Lower leg skin (tissue), 4 donors: ENCODE measurements at regions not wholly inside any gene's neighbourhood (a gene's known extent, or its start where the extent isn't known, plus 50 kb on each side); places are given as distances from the start of the nearest gene placed in this dataset.

Experiments used
- DNase-seq, 2 donors: peaks; one replicate each; pipeline ENCODE4 v3.0.0-alpha.2; 2019; ENCODE audit warnings: low spot score in 2 of 2
- H3K4me3 ChIP-seq: fragments of 200-600 bp; sonication (generic); 2 replicates; pipeline ENCODE4 v1.5.1; 2017; ENCODE audit warnings: mild to moderate bottlenecking, low read depth; ENCODE audit not compliant: poor library complexity, severe bottlenecking
- CTCF ChIP-seq, 3 donors: fragments of 450-650 bp; IDR thresholded peaks; one replicate each; pipeline ENCODE4 v1.5.1; 2016; ENCODE audit warnings: antibody characterized with exemption in 3 of 3, mild to moderate bottlenecking in 3 of 3, moderate library complexity in 2 of 3
- POLR2A ChIP-seq, 2 donors: fragments of 450-650 bp; IDR thresholded peaks; one replicate each; pipeline ENCODE4 v1.6.1; 2016 to 2017; ENCODE audit warnings: antibody characterized with exemption in 2 of 2, mild to moderate bottlenecking in 1 of 2, moderate library complexity in 1 of 2
- WGBS, 2 donors: methylation state at CpG; one replicate each; pipeline ENCODE4 v1.1.5; 2018; 5-methylcytosine and 5-hydroxymethylcytosine counted together
- intact Hi-C: fragments of 100-400 bp; cut with DNase I; formaldehyde crosslinking; loops from one replicate; pipeline ENCODE4 v1.15.0; 2023; ENCODE audit warnings: low total_unique reads

GRCh38 chr4:123739806-123740205 lies 343.2 kb downstream of the SPRY1 start:
- WGBS, 2 donors = 91 to 95% methylated on average over 4 of the region's 4 CpGs
- H3K4me3 ChIP-seq = no peak overlapping the region
- intact Hi-C loops = no loop called here
- TF ChIP-seq POLR2A (IDR thresholded peaks at IDR 0.05) = no peak
- TF ChIP-seq CTCF (IDR thresholded peaks at IDR 0.05) = no peak
- DNase-seq = no peak

GRCh38 chr4:123740236-123740635 lies 343.6 kb downstream of the SPRY1 start:
- intact Hi-C loops = no loop called here
- DNase-seq = no peak
- TF ChIP-seq CTCF (IDR thresholded peaks at IDR 0.05) (no peak), POLR2A (IDR thresholded peaks at IDR 0.05) (no peak)
- WGBS, 2 donors = 81 to 84% methylated on average over 3 of the region's 3 CpGs
- H3K4me3 ChIP-seq = no peak overlapping the region

- TF ChIP-seq CTCF (IDR thresholded peaks at IDR 0.05) = no peak
- H3K4me3 ChIP-seq = no peak overlapping the region
- intact Hi-C loops = no loop called here
- no peak for DNase-seq
- WGBS, 2 donors = 49 to 60% methylated on average over 2 of the region's 2 CpGs
Observed at GRCh38 chr4:123741906-123742305, 345.3 kb downstream of the SPRY1 start.

GRCh38 chr4:123743848-123744247 lies 347.3 kb downstream of the SPRY1 start:
- intact Hi-C loops = no loop called here
- no peak overlapping the region for H3K4me3 ChIP-seq
- no peak for DNase-seq
- TF ChIP-seq CTCF (IDR thresholded peaks at IDR 0.05) (no peak), POLR2A (IDR thresholded peaks at IDR 0.05) (no peak)

GRCh38 chr4:123744664-123745290 lies 348.2 kb downstream of the SPRY1 start:
- no peak for DNase-seq
- no peak for TF ChIP-seq POLR2A (IDR thresholded peaks at IDR 0.05)
- no peak for TF ChIP-seq CTCF (IDR thresholded peaks at IDR 0.05)
- WGBS, 2 donors = 62 to 72% methylated on average over 8 of the region's 8 CpGs

GRCh38 chr4:123747016-123747415 lies 350.4 kb downstream of the SPRY1 start:
- WGBS, 2 donors = 77 to 83% methylated on average over 7 of the region's 7 CpGs
- DNase-seq = no peak
- intact Hi-C loops = no loop called here
- TF ChIP-seq CTCF (IDR thresholded peaks at IDR 0.05) (no peak), POLR2A (IDR thresholded peaks at IDR 0.05) (no peak)
- H3K4me3 ChIP-seq = no peak overlapping the region

More at GRCh38 chr4:123744664-123745290, 348.2 kb downstream of the SPRY1 start:
- H3K4me3 ChIP-seq = no peak overlapping the region
- intact Hi-C loops = no loop called here
